Omental fat pad (tissue), 3 donors: ENCODE measurements at regions not wholly inside any gene's neighbourhood (a gene's known extent, or its start where the extent isn't known, plus 50 kb on each side); places are given as distances from the start of the nearest gene placed in this dataset.

ENCODE experiments used
- ATAC-seq: fragments of 150-250 bp; one replicate; pipeline ENCODE4 v1.9.1; 2016; ENCODE audit warnings: mild to moderate bottlenecking, moderate library complexity; ENCODE audit not compliant: low FRiP score
- DNase-seq: peaks from one replicate; pipeline ENCODE4 v3.0.0-alpha.2; 2019; ENCODE audit warnings: low spot score
- CTCF ChIP-seq, 3 donors: fragments of 450-650 bp; IDR thresholded peaks; one replicate each; pipeline ENCODE4 v1.5.1; 2016 to 2017; ENCODE audit warnings: antibody characterized with exemption in 3 of 3, mild to moderate bottlenecking in 3 of 3, moderate library complexity in 2 of 3

DNA sequence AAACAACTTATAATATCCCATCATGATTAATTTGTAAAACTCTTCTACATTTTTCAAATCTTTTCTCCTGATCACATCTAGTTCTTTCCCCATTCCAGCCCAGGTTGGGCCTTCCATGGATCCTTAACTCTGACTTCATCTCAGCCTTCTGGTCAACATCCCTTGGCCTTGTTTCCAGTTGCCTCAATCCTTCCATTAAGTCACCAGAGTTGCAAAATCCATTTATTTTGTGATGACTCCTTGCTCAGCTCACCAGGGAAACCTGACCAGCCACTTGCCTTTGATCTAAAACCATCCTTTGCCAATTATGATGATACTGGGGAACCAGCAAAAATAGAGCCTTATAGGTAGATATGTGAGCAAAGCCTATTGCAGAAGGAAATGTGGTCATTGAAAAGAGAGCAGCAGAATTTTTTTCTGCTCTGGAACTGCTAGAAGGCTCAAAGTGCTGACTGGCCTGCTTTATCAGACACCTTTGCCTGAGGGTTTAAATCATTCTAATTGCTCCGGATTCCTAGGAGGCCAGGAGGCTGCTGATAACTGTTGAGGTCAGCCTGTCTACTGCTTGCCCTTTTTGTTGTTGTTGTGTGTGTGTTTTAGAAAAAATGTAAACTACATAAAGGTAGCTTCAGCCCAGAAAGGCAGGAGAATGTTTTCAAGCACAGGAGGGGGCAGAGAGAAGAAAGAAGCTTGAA, 512.2 kb upstream of the GRIA1 start:
- TF ChIP-seq CTCF (IDR thresholded peaks at IDR 0.05), result no peak
- ATAC-seq (peak; percentile 44), DNase-seq (no peak)

GRCh38 chr5:152987131-152987530, 503.3 kb upstream of the GRIA1 start:
- no peak for DNase-seq
- no peak for ATAC-seq
- no peak for TF ChIP-seq CTCF (IDR thresholded peaks at IDR 0.05)

DNA sequence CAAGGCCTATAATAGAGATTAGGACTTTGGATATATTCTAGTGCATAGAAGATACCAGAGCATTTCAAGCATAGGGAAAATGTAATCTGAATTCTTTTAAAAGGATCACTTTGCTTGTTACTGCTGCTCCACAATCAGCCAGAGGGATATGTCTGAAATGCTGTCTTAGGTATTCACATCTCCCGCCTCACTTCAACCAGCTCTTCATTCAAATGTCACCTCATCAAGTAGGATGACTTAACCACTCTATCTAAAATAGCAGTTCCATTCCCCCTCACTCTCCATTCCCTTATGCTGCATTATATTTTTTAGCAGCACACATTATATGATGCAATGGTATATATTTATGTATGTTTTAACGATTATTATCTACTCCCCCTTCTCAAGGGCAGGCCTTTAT, 500.3 kb upstream of the GRIA1 start:
- ATAC-seq, result no peak
- no peak for DNase-seq
- no peak for TF ChIP-seq CTCF (IDR thresholded peaks at IDR 0.05)

DNA sequence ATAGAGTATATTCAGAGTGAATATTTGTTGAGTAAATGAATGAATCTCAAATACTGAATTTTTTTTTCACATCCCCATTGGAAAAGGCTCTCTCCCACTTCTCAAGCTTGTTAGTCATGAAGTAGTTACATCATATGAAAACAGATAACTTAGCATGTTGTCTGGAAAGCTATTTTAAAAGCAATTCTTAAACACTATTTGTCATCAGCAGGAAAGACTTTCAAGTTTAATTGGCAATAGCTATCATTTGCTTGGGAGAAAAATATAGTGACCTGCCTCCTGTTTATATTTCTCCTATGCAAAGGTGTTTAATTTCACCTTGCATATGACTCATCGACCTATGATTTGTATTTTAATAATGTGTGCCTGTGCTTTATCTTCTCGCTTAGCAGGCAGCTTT, 499.8 kb upstream of the GRIA1 start:
- ATAC-seq, result peak; percentile 58
- no peak for DNase-seq
- no peak for TF ChIP-seq CTCF (IDR thresholded peaks at IDR 0.05)

DNA sequence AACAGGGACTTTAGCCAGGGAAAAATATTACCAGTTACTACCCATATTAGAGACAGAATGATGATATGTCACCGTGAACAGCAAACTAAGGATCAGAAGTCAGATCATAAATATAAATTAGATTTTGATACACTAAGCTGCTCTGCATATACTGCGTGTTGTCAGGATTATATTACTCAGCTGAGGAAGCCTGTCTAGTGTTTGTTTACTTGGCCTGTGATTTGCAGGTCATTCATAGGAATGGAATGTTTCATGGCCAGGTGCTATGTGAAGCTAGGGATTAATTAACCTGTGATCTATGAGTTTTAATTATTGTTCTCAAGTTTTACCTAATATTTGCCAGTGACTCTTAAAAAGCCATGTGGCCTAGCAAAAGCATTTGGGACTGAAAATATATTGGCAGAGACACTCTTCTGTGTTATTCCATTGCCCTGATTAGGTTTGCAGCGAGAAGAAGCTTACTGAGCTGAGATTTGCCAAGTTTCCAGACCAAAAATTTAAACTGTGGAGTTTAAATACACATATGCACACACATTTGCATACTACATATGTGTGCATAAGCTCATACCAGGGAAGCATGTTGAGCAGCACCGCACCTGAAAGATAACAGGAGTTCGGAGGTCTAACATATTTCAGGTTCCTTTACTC, 496.3 kb upstream of the GRIA1 start:
- DNase-seq (no peak), ATAC-seq (no peak)
- TF ChIP-seq CTCF (IDR thresholded peaks at IDR 0.05), result no peak

DNA sequence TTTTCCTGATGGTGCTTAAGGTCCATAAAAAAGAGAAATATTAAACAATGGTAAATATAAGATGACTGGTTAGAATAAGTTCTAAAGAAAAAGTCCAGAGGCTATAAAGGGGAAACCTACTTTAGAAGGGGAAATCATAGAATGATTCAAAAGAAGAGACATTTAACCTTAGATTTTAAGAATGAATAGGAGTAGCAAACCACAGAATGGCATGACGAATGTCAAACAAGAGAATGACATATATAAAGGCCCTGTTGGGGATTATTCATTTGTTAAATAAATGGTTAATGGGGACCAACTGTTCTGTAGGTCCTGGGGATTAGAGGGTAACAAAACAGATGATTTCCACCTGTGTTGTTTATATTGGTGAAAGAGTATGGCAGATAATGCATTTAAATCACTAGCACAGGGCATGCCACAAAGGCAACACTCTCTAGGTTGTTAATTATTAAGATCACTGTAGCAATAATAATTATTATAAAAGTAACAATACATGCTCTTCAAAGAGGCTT, 495.2 kb upstream of the GRIA1 start:
- DNase-seq (no peak), ATAC-seq (no peak)
- TF ChIP-seq CTCF (IDR thresholded peaks at IDR 0.05), result no peak

DNA sequence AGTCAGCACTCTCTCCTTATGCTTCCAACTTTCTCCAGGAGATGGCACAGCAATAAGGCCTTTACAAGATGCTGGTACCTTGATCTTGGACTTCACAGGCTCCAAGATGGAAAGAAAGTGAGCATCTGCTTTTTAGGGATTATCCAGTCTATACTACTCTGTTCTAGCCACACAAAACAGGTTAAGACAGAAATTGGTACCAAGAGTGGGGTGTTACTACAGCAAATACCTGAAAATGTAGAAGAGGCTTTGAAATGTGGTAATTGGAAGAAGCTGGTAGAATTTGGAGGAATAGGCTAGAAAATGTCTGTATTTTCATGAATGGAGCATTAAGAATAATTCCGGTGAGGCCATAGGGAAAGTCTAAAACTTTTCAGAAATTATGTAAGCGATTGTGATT, 484.8 kb upstream of the GRIA1 start:
- no peak for TF ChIP-seq CTCF (IDR thresholded peaks at IDR 0.05)
- no peak for DNase-seq
- no peak for ATAC-seq
